ENCODE measurements at regions not wholly inside any gene's neighbourhood (a gene's known extent, or its start where the extent isn't known, plus 50 kb on each side); places are given as distances from the start of the nearest gene placed in this dataset.

DNA sequence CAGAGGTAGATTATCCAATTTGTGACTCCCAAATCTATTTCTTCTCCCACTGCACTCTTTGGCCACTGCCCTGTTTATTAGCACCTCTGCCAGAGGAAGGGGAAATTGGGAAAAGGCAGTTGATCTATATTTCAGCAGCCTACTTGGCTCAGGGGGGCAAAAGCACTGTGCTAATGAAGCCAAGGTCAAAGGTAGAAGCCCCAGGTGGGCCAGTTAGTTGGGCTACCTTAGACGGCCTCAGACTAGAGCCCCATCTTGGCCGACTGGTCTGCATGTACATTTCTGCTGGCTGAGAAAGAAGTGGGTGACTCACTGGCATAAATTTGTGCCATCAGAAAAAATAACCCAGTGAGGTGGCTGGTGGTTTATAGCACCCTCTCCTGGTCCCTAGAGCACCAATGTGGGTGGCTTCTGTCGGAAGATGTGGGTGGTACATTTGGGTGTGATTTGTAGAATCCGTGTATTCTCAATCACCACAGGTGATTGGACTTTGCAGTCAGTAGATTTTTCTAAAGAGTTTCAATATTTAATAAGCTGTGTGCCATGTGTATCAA, 293.3 kb upstream of the MKI67 start:
- H3K9me3 ChIP-seq (ENCODE audit: control insufficient read depth in 3 of 3, low read length in 3 of 3), result no peaks in the 10 kb centered on the region
- no peak overlapping the region for H3K9ac ChIP-seq (ENCODE audit: low read depth in 1 of 3, low read length in 3 of 3)
- H3K27ac ChIP-seq (ENCODE audit: low read depth, low read length), result no peak overlapping the region
- H3K27me3 ChIP-seq (ENCODE audit: control insufficient read depth in 3 of 3, insufficient read depth in 3 of 3, low read length in 3 of 3), result no peaks in the 10 kb centered on the region
- no peaks in the 10 kb centered on the region for H3K36me3 ChIP-seq (ENCODE audit: control insufficient read depth in 3 of 3, insufficient read depth in 3 of 3, low read length in 3 of 3)
- no peak overlapping the region for H3K4me3 ChIP-seq (ENCODE audit: low read length in 3 of 3)
- peaks cover 0 to 5% (median 3%) of the 10 kb centered on the region in 3 donors for H3K4me1 ChIP-seq (ENCODE audit: control insufficient read depth in 3 of 3, insufficient read depth in 3 of 3, low read length in 3 of 3)

DNA sequence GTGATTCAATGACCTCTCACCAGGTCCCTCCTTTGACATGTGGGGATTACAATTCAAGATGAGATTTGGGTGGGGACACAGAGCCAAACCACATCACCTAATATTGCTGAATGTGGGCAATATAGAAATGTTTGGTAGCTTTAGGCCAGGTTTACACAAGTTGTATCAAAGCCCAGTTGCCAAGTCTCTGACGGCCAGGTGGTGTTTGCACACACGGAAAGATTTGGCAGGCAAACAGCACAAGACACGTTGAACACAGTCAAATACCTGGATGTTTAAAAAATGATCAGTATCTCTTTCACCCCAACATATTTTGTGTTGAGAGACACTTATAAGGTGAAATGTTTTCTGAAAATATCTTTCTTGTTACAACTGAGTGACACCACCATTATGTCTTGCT, 294.4 kb upstream of the MKI67 start:
- H3K4me3 ChIP-seq (ENCODE audit: low read length in 3 of 3), result no peak overlapping the region
- no peaks in the 10 kb centered on the region for H3K36me3 ChIP-seq (ENCODE audit: control insufficient read depth in 3 of 3, insufficient read depth in 3 of 3, low read length in 3 of 3)
- no peaks in the 10 kb centered on the region for H3K27me3 ChIP-seq (ENCODE audit: control insufficient read depth in 3 of 3, insufficient read depth in 3 of 3, low read length in 3 of 3)
- peaks cover 0 to 5% (median 3%) of the 10 kb centered on the region in 3 donors for H3K4me1 ChIP-seq (ENCODE audit: control insufficient read depth in 3 of 3, insufficient read depth in 3 of 3, low read length in 3 of 3)
- H3K9ac ChIP-seq (ENCODE audit: low read depth in 1 of 3, low read length in 3 of 3), result no peak overlapping the region
- no peaks in the 10 kb centered on the region for H3K9me3 ChIP-seq (ENCODE audit: control insufficient read depth in 3 of 3, low read length in 3 of 3)
- no peak overlapping the region for H3K27ac ChIP-seq (ENCODE audit: low read depth, low read length)

DNA sequence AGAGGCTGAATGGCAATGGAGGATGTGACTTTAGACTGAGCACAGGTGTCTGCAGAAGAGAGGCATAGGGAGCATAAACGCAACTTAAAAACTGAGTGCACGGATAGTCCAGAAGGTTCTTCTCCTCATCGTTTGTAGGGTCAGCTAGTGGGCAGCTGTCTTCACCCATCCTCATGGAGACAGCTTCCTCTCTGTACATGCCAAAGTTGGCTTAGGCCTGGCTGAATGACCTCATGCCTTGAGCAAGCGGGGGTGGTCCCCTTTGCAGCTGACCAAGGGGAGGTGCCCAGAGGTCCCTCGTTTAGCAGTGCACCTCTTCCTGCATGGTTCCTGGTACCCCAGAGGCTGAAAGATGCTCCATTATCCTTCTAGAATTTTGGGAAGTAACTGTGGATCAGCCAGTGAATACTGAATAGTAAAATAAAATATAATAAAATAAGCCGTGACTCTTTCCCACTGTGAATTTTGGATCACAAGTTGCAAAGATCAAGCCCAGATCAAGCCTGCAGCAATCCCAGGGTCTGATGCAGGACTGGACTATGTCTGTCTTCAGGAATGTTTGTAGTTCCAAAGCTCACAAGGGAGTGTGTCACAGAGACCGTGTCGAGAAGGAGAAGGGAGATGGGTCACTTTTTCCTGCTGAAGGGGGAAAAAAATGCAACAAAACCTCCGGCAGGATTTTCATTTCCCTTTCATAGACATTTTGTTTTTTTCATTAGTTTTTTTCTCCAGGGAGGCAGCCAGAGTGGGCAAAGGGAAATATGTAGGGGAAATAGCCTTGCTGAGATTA, 295.3 kb upstream of the MKI67 start:
- no peak overlapping the region for H3K27ac ChIP-seq (ENCODE audit: low read depth, low read length)
- no peaks in the 10 kb centered on the region for H3K27me3 ChIP-seq (ENCODE audit: control insufficient read depth in 3 of 3, insufficient read depth in 3 of 3, low read length in 3 of 3)
- H3K9ac ChIP-seq (ENCODE audit: low read depth in 1 of 3, low read length in 3 of 3), result no peak overlapping the region
- no peaks in the 10 kb centered on the region for H3K9me3 ChIP-seq (ENCODE audit: control insufficient read depth in 3 of 3, low read length in 3 of 3)
- peaks cover 0 to 5% (median 3%) of the 10 kb centered on the region in 3 donors for H3K4me1 ChIP-seq (ENCODE audit: control insufficient read depth in 3 of 3, insufficient read depth in 3 of 3, low read length in 3 of 3)
- H3K36me3 ChIP-seq (ENCODE audit: control insufficient read depth in 3 of 3, insufficient read depth in 3 of 3, low read length in 3 of 3), result no peaks in the 10 kb centered on the region
- no peak overlapping the region for H3K4me3 ChIP-seq (ENCODE audit: low read length in 3 of 3)

DNA sequence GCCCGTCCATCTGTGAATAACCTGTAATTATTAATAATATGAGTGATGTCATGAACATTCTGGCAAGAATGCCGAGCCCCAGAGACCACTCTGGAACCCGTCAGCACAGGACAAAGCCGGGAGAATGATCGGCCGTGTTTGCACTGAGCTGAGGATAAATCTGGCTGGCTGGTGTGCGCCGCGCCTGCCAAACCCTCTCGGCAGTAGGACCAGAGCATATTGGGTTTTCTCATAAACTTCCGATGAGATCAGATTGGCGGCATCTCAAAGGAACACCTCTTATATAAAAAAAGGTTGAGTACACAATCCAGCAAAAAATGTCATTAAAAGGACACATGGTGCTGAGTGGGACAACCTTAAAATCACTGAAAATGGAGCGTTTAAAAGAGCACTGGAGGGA, 296.0 kb upstream of the MKI67 start:
- H3K27me3 ChIP-seq (ENCODE audit: control insufficient read depth in 3 of 3, insufficient read depth in 3 of 3, low read length in 3 of 3), result peaks cover 0 to under 1% (median 0%) of the 10 kb centered on the region in 3 donors
- H3K36me3 ChIP-seq (ENCODE audit: control insufficient read depth in 3 of 3, insufficient read depth in 3 of 3, low read length in 3 of 3), result no peaks in the 10 kb centered on the region
- H3K9me3 ChIP-seq (ENCODE audit: control insufficient read depth in 3 of 3, low read length in 3 of 3), result no peaks in the 10 kb centered on the region
- H3K4me3 ChIP-seq (ENCODE audit: low read length in 3 of 3), result no peak overlapping the region
- peaks cover 0 to 5% (median 3%) of the 10 kb centered on the region in 3 donors for H3K4me1 ChIP-seq (ENCODE audit: control insufficient read depth in 3 of 3, insufficient read depth in 3 of 3, low read length in 3 of 3)
- no peak overlapping the region for H3K27ac ChIP-seq (ENCODE audit: low read depth, low read length)
- no peak overlapping the region for H3K9ac ChIP-seq (ENCODE audit: low read depth in 1 of 3, low read length in 3 of 3)

DNA sequence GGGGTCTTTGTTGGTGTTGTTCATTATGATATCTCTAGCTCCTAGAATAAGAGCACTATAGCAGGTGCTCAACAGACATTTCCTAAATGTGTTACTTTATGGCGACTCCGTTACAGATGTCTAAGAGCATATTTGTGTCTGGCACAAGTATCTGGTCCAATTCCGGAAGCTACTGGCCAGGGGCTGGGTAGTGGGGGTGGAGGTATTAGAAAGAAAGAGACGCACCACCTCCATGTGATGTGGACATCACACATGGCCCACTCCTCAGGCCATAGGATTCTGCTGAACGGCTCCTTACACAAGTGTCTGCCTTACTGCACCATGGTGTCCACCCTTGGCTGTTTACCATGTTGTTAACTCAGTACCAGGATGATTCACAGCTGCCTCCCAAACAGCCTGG, 296.8 kb upstream of the MKI67 start:
- Histone ChIP-seq H3K4me1 (ENCODE audit: control insufficient read depth in 3 of 3, insufficient read depth in 3 of 3, low read length in 3 of 3) (peaks cover 0 to 5% (median 3%) of the 10 kb centered on the region in 3 donors), H3K4me3 (ENCODE audit: low read length in 3 of 3) (no peak overlapping the region), H3K27ac (ENCODE audit: low read depth, low read length) (no peak overlapping the region)

DNA sequence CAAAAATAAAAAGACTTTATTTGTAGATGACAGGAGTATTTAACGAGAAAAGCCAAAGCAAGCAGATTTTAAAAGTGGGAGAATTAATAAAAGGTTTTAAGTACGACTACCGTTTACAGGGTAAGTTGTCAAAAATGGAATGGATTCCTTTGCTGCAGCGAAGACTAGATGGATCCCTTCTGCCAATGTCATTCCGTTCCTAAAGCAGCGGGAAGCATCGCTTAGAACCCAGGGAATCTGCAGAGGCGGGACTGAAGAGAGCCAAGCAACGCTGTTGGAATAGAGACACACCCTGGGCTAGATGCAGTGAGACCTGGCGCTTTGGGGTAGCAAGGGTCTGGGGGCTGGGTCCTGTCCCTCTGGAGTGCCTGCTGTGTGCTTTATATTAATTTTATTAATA, 303.1 kb upstream of the MKI67 start:
- Histone ChIP-seq H3K27me3 (ENCODE audit: control insufficient read depth in 3 of 3, insufficient read depth in 3 of 3, low read length in 3 of 3) (peaks cover under 1 to 10% (median 9%) of the 10 kb centered on the region in 3 donors), H3K4me3 (ENCODE audit: low read length in 3 of 3) (no peak overlapping the region), H3K9me3 (ENCODE audit: control insufficient read depth in 3 of 3, low read length in 3 of 3) (no peaks in the 10 kb centered on the region), H3K4me1 (ENCODE audit: control insufficient read depth in 3 of 3, insufficient read depth in 3 of 3, low read length in 3 of 3) (no peaks in the 10 kb centered on the region), H3K27ac (ENCODE audit: low read depth, low read length) (no peak overlapping the region), H3K36me3 (ENCODE audit: control insufficient read depth in 3 of 3, insufficient read depth in 3 of 3, low read length in 3 of 3) (no peaks in the 10 kb centered on the region), H3K9ac (ENCODE audit: low read depth in 1 of 3, low read length in 3 of 3) (no peak overlapping the region)

More for the DNA sequence above, 296.8 kb upstream of the MKI67 start:
- Histone ChIP-seq H3K27me3 (ENCODE audit: control insufficient read depth in 3 of 3, insufficient read depth in 3 of 3, low read length in 3 of 3) (peaks cover 0 to 6% (median 0%) of the 10 kb centered on the region in 3 donors), H3K9me3 (ENCODE audit: control insufficient read depth in 3 of 3, low read length in 3 of 3) (no peaks in the 10 kb centered on the region), H3K9ac (ENCODE audit: low read depth in 1 of 3, low read length in 3 of 3) (no peak overlapping the region), H3K36me3 (ENCODE audit: control insufficient read depth in 3 of 3, insufficient read depth in 3 of 3, low read length in 3 of 3) (no peaks in the 10 kb centered on the region)

DNA sequence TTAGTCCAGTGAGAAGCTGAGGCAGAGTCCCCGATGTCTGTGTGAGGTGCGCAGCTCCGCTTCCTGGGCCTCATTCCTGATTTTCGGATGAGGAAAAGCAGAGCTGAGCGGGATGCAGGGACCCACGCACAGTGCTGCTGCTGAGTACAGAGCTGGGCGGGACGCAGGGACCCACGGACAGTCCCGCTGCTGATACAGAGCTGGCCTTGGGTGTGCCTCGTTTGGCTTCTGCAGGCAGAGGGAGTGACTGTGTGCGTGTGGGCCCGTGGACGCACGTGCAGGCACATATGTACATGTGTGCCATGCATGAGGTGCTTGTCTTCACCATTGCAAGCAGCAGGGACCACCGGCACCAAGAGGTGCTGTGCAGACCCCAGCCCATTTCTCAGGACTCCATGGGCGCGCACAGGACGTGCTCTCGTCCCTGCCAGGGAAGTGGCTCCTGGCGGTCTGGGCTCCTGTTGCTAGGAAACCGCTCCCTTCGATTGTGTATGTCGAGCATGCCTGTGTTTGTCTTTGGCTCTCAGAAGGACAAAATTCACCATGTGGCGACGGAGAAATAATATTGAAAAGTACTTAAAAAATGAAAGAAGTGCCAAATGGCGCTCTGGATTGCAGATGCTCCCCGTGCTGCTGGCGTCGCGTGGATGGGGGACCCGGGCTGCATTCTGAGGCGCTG, 303.8 kb upstream of the MKI67 start:
- peaks cover 5 to 11% (median 10%) of the 10 kb centered on the region in 3 donors for H3K27me3 ChIP-seq (ENCODE audit: control insufficient read depth in 3 of 3, insufficient read depth in 3 of 3, low read length in 3 of 3)

DNA sequence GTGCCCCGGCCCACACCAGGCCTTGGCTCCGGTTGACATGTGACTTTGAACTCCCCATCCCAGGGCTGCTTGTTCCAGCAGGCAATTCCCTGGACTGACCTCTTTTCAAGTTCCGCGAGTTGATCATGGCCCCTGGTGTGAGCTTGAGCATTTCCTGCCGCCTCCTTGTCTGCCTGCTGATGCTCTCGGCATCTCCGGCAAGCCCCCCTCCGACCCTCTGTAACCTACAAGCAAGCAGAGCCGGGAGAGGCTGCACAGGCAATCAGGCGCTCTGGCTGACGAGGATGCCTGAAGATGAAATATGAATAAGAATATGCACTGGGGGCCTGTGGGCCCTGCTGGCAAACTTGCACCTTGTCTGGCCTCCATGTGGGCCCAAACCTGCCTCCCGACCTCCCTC, 304.9 kb upstream of the MKI67 start:
- no peaks in the 10 kb centered on the region for H3K9me3 ChIP-seq (ENCODE audit: control insufficient read depth in 3 of 3, low read length in 3 of 3)
- no peak overlapping the region for H3K27ac ChIP-seq (ENCODE audit: low read depth, low read length)
- no peaks in the 10 kb centered on the region for H3K4me1 ChIP-seq (ENCODE audit: control insufficient read depth in 3 of 3, insufficient read depth in 3 of 3, low read length in 3 of 3)
- peaks cover 5 to 18% (median 15%) of the 10 kb centered on the region in 3 donors for H3K27me3 ChIP-seq (ENCODE audit: control insufficient read depth in 3 of 3, insufficient read depth in 3 of 3, low read length in 3 of 3)
- H3K4me3 ChIP-seq (ENCODE audit: low read length in 3 of 3), result no peak overlapping the region
- H3K9ac ChIP-seq (ENCODE audit: low read depth in 1 of 3, low read length in 3 of 3), result no peak overlapping the region
- no peaks in the 10 kb centered on the region for H3K36me3 ChIP-seq (ENCODE audit: control insufficient read depth in 3 of 3, insufficient read depth in 3 of 3, low read length in 3 of 3)

More for the DNA sequence above, 303.8 kb upstream of the MKI67 start:
- no peak overlapping the region for H3K9ac ChIP-seq (ENCODE audit: low read depth in 1 of 3, low read length in 3 of 3)
- no peaks in the 10 kb centered on the region for H3K36me3 ChIP-seq (ENCODE audit: control insufficient read depth in 3 of 3, insufficient read depth in 3 of 3, low read length in 3 of 3)
- no peak overlapping the region for H3K4me3 ChIP-seq (ENCODE audit: low read length in 3 of 3)
- H3K27ac ChIP-seq (ENCODE audit: low read depth, low read length), result no peak overlapping the region
- H3K9me3 ChIP-seq (ENCODE audit: control insufficient read depth in 3 of 3, low read length in 3 of 3), result no peaks in the 10 kb centered on the region
- H3K4me1 ChIP-seq (ENCODE audit: control insufficient read depth in 3 of 3, insufficient read depth in 3 of 3, low read length in 3 of 3), result no peaks in the 10 kb centered on the region

DNA sequence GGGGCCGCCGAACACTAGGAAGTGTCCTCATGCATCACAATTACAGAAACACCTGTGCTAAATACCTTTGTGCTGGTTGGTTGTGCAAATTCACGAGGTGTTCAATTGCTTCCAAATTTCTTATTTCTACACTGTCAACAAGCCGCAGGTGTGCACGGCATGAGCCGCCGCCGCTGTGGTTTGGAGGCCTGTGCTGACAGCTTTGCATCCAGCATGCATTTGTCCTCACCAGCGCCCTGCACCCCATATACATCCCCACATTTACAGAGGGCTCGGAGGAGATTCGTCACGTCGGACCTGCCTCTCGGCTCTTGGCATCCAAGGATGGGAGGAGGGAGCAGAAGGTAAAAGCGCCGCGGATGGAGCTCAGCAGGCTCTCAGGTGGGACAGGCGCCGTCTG, 305.3 kb upstream of the MKI67 start:
- H3K9me3 ChIP-seq (ENCODE audit: control insufficient read depth in 3 of 3, low read length in 3 of 3), result no peaks in the 10 kb centered on the region
- no peaks in the 10 kb centered on the region for H3K36me3 ChIP-seq (ENCODE audit: control insufficient read depth in 3 of 3, insufficient read depth in 3 of 3, low read length in 3 of 3)
- H3K27me3 ChIP-seq (ENCODE audit: control insufficient read depth in 3 of 3, insufficient read depth in 3 of 3, low read length in 3 of 3), result peaks cover 5 to 20% (median 15%) of the 10 kb centered on the region in 3 donors

DNA sequence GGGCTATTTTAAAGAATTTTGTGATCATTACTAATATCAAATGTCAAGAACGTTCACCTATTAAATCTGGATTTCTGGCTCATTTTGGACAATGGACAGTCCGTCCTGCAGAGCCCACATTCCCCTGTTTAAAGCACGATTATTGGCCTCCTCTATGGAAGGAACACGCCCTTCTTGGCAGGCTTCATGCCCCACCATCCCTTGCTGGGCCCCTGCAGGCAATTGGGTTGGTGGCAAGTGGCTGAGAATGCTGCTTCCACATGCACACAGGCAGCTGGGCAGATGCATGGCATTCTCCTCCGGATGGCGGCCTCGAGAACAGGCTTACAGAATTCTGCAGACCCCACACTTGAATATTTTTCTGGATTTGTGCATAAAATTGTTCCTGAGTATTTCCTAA, 305.8 kb upstream of the MKI67 start:
- Histone ChIP-seq H3K27ac (ENCODE audit: low read depth, low read length) (no peak overlapping the region), H3K9ac (ENCODE audit: low read depth in 1 of 3, low read length in 3 of 3) (no peak overlapping the region), H3K9me3 (ENCODE audit: control insufficient read depth in 3 of 3, low read length in 3 of 3) (no peaks in the 10 kb centered on the region), H3K4me1 (ENCODE audit: control insufficient read depth in 3 of 3, insufficient read depth in 3 of 3, low read length in 3 of 3) (no peaks in the 10 kb centered on the region), H3K4me3 (ENCODE audit: low read length in 3 of 3) (no peak overlapping the region), H3K27me3 (ENCODE audit: control insufficient read depth in 3 of 3, insufficient read depth in 3 of 3, low read length in 3 of 3) (peaks cover 5 to 25% (median 15%) of the 10 kb centered on the region in 3 donors), H3K36me3 (ENCODE audit: control insufficient read depth in 3 of 3, insufficient read depth in 3 of 3, low read length in 3 of 3) (no peaks in the 10 kb centered on the region)

More for the DNA sequence above, 305.3 kb upstream of the MKI67 start:
- Histone ChIP-seq H3K27ac (ENCODE audit: low read depth, low read length) (no peak overlapping the region), H3K4me3 (ENCODE audit: low read length in 3 of 3) (no peak overlapping the region), H3K9ac (ENCODE audit: low read depth in 1 of 3, low read length in 3 of 3) (no peak overlapping the region), H3K4me1 (ENCODE audit: control insufficient read depth in 3 of 3, insufficient read depth in 3 of 3, low read length in 3 of 3) (no peaks in the 10 kb centered on the region)

All from skeletal muscle tissue (tissue), 3 donors.